ENCODE measurements at regions not wholly inside any gene's neighbourhood (a gene's known extent, or its start where the extent isn't known, plus 50 kb on each side); places are given as distances from the start of the nearest gene placed in this dataset.

- DNase-seq, result no peak
- Mint-ChIP-seq H3K4me1 (ENCODE audit: low read depth) (no peaks in the 10 kb centered on the region), H3K36me3 (ENCODE audit: low read depth) (no peaks in the 10 kb centered on the region), H3K9me3 (no peaks in the 10 kb centered on the region), H3K27me3 (ENCODE audit: insufficient read depth) (no peaks in the 10 kb centered on the region; the same call in 1 of the 2 replicates), H3K27ac (no peak overlapping the region), H3K4me3 (no peak overlapping the region)
- TF ChIP-seq CTCF (IDR thresholded peaks at IDR 0.05), result no peak
Measured at GRCh38 chr5:17690473-17690872, 56.2 kb downstream of the TAF11L14 start.

- TF ChIP-seq CTCF (IDR thresholded peaks at IDR 0.05), result no peak
- no peak overlapping the region for H3K4me3 Mint-ChIP-seq
Measured at GRCh38 chr5:17691762-17692161, 57.5 kb downstream of the TAF11L14 start.

GRCh38 chr5:17694371-17694770 is 60.1 kb downstream of the TAF11L14 start:
- no peak for TF ChIP-seq CTCF (IDR thresholded peaks at IDR 0.05)
- H3K9me3 Mint-ChIP-seq, result no peaks in the 10 kb centered on the region; the same call in 1 of the 2 replicates
- H3K36me3 Mint-ChIP-seq (ENCODE audit: low read depth), result no peaks in the 10 kb centered on the region
- no peak for DNase-seq
- H3K27me3 Mint-ChIP-seq (ENCODE audit: insufficient read depth), result no peaks in the 10 kb centered on the region; the same call in 1 of the 2 replicates
- no peak overlapping the region for H3K4me3 Mint-ChIP-seq
- H3K4me1 Mint-ChIP-seq (ENCODE audit: low read depth), result no peaks in the 10 kb centered on the region
- no peak overlapping the region for H3K27ac Mint-ChIP-seq

More at GRCh38 chr5:17691762-17692161, 57.5 kb downstream of the TAF11L14 start:
- DNase-seq, result no peak
- Mint-ChIP-seq H3K36me3 (ENCODE audit: low read depth) (no peaks in the 10 kb centered on the region), H3K27ac (no peak overlapping the region), H3K4me1 (ENCODE audit: low read depth) (no peaks in the 10 kb centered on the region), H3K27me3 (ENCODE audit: insufficient read depth) (no peaks in the 10 kb centered on the region; the same call in 1 of the 2 replicates), H3K9me3 (no peaks in the 10 kb centered on the region)

- no peaks in the 10 kb centered on the region for H3K4me1 Mint-ChIP-seq (ENCODE audit: low read depth)
- H3K27me3 Mint-ChIP-seq (ENCODE audit: insufficient read depth), result no peaks in the 10 kb centered on the region; the same call in 1 of the 2 replicates
- no peaks in the 10 kb centered on the region for H3K36me3 Mint-ChIP-seq (ENCODE audit: low read depth)
- TF ChIP-seq CTCF (IDR thresholded peaks at IDR 0.05), result no peak
- no peaks in the 10 kb centered on the region; the same call in 1 of the 2 replicates for H3K9me3 Mint-ChIP-seq
- H3K4me3 Mint-ChIP-seq, result no peak overlapping the region
- H3K27ac Mint-ChIP-seq, result no peak overlapping the region
- no peak for DNase-seq
Measured at GRCh38 chr5:17694914-17695313, 60.7 kb downstream of the TAF11L14 start.

- no peak overlapping the region for H3K4me3 Mint-ChIP-seq
- H3K9me3 Mint-ChIP-seq, result peaks cover 7% of the 10 kb centered on the region
- no peak for TF ChIP-seq CTCF (IDR thresholded peaks at IDR 0.05)
- DNase-seq, result no peak
- no peaks in the 10 kb centered on the region; the same call in 1 of the 2 replicates for H3K27me3 Mint-ChIP-seq (ENCODE audit: insufficient read depth)
- no peaks in the 10 kb centered on the region; the same call in 1 of the 2 replicates for H3K36me3 Mint-ChIP-seq (ENCODE audit: low read depth)
- H3K4me1 Mint-ChIP-seq (ENCODE audit: low read depth), result no peaks in the 10 kb centered on the region
- no peak overlapping the region for H3K27ac Mint-ChIP-seq
Measured at GRCh38 chr5:17696627-17697026, 62.4 kb downstream of the TAF11L14 start.

GRCh38 chr5:17697671-17698070 is 63.4 kb downstream of the TAF11L14 start:
- H3K27ac Mint-ChIP-seq, result no peak overlapping the region
- TF ChIP-seq CTCF (IDR thresholded peaks at IDR 0.05), result no peak

More at GRCh38 chr5:17697671-17698070, 63.4 kb downstream of the TAF11L14 start:
- no peaks in the 10 kb centered on the region for H3K4me1 Mint-ChIP-seq (ENCODE audit: low read depth)
- peaks cover 8% of the 10 kb centered on the region for H3K9me3 Mint-ChIP-seq
- H3K36me3 Mint-ChIP-seq (ENCODE audit: low read depth), result no peaks in the 10 kb centered on the region; the same call in 1 of the 2 replicates
- DNase-seq, result no peak
- no peak overlapping the region for H3K4me3 Mint-ChIP-seq
- no peaks in the 10 kb centered on the region; the same call in 1 of the 2 replicates for H3K27me3 Mint-ChIP-seq (ENCODE audit: insufficient read depth)
